ENCODE measurements at regions not wholly inside any gene's neighbourhood (a gene's known extent, or its start where the extent isn't known, plus 50 kb on each side); places are given as distances from the start of the nearest gene placed in this dataset.

DNA sequence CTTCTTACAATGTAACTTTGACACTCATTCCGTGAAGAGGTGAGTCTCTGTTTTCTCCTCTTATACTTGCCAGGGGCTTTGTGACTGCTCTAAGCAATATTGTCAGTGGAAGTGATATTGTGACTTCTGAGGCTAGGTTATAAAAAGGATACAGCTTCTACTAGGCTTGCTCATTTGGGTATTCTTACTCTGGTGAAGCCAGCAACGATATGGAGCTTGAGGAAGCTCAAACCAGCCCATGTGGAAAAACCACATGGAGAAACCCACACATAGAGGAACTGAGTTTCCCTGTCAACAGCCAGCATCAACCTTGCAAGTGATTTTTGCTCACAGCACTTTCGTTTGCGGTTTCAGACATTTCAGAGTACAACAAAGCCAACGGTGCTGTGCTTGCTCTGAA lies 149.6 kb upstream of the SEMA3E start:
- no CpG with 5 or more reads among the region's 5 CpGs for WGBS (ENCODE audit: extremely low coverage, insufficient read length, low lambda C conversion rate)
- Histone ChIP-seq H3K4me2 (ENCODE audit: insufficient read depth, insufficient read length, low read length) (no peak overlapping the region), H3K27me3 (ENCODE audit: insufficient read depth, low read length) (no peaks in the 10 kb centered on the region), H3K27ac (ENCODE audit: insufficient read length, low read depth, low read length) (no peak overlapping the region), H3K9me3 (ENCODE audit: control insufficient read depth, low read depth, low read length) (no peaks in the 10 kb centered on the region), H2AFZ (ENCODE audit: low read length) (no peak overlapping the region), H2BK120ac (ENCODE audit: low read depth, low read length, poor library complexity, severe bottlenecking) (no peak overlapping the region), H2AK5ac (ENCODE audit: insufficient read length, low read length) (no peak overlapping the region), H3K79me2 (ENCODE audit: insufficient read depth, low read length) (no peaks in the 10 kb centered on the region), H3K4me1 (ENCODE audit: insufficient read depth, low read length) (no peaks in the 10 kb centered on the region), H4K5ac (ENCODE audit: insufficient read length, low read depth, low read length) (no peak overlapping the region), H3K4ac (ENCODE audit: low read depth, low read length) (no peak overlapping the region), H3K79me1 (ENCODE audit: insufficient read depth, low read depth, low read length, poor library complexity, severe bottlenecking) (no peaks in the 10 kb centered on the region), H4K91ac (ENCODE audit: insufficient read length, low read depth, low read length) (no peak overlapping the region), H3T11ph (ENCODE audit: low read length) (no peak overlapping the region), H3K23me2 (ENCODE audit: insufficient read length, low read depth, low read length, poor library complexity, severe bottlenecking) (no peaks in the 10 kb centered on the region), H2BK5ac (ENCODE audit: insufficient read length, low read length) (no peak overlapping the region), H3K56ac (ENCODE audit: insufficient read length, low read depth, low read length) (no peak overlapping the region), H4K20me1 (ENCODE audit: control insufficient read depth, insufficient read depth, insufficient read length) (no peaks in the 10 kb centered on the region), H2BK12ac (ENCODE audit: insufficient read length, low read depth, low read length) (no peak overlapping the region), H3K9ac (ENCODE audit: extremely low read depth, insufficient read length, low read length) (no peak overlapping the region), H3K14ac (ENCODE audit: insufficient read depth, low read length) (no peak overlapping the region), H2BK20ac (ENCODE audit: low read depth, low read length, poor library complexity, severe bottlenecking) (no peak overlapping the region), H3K23ac (ENCODE audit: insufficient read length, low read depth, low read length) (no peak overlapping the region), H2BK15ac (ENCODE audit: low read depth, low read length) (no peak overlapping the region), H3K18ac (ENCODE audit: insufficient read length, low read depth, low read length) (no peak overlapping the region), H4K8ac (replicated peaks; ENCODE audit: insufficient read length, low read depth, low read length) (no peak overlapping the region)
- peaks cover 0 to 4% (median 0%) of the 10 kb centered on the region in 3 experiments; a peak in 1 of 7 replicates for H3K36me3 Mint-ChIP-seq (ENCODE audit: insufficient read depth in 1 of 3, low read depth in 3 of 3)
- no peaks in the 10 kb centered on the region for H3K9me3 Mint-ChIP-seq
- TF ChIP-seq, protein P1, sequence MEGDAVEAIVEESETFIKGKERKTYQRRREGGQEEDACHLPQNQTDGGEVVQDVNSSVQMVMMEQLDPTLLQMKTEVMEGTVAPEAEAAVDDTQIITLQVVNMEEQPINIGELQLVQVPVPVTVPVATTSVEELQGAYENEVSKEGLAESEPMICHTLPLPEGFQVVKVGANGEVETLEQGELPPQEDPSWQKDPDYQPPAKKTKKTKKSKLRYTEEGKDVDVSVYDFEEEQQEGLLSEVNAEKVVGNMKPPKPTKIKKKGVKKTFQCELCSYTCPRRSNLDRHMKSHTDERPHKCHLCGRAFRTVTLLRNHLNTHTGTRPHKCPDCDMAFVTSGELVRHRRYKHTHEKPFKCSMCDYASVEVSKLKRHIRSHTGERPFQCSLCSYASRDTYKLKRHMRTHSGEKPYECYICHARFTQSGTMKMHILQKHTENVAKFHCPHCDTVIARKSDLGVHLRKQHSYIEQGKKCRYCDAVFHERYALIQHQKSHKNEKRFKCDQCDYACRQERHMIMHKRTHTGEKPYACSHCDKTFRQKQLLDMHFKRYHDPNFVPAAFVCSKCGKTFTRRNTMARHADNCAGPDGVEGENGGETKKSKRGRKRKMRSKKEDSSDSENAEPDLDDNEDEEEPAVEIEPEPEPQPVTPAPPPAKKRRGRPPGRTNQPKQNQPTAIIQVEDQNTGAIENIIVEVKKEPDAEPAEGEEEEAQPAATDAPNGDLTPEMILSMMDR (conservative IDR thresholded peaks at IDR 0.05), result no peak
- no peak overlapping the region for H3K27ac Mint-ChIP-seq
- DNase-seq, result no peak
- H3K4me3 Mint-ChIP-seq, result no peak overlapping the region
- no peaks in the 10 kb centered on the region for H3K4me1 Mint-ChIP-seq
- no peaks in the 10 kb centered on the region for H3K27me3 Mint-ChIP-seq (ENCODE audit: low read depth)

Measured in H9 (cell line).